Peyer's patch (tissue), 4 donors: ENCODE measurements at regions not wholly inside any gene's neighbourhood (a gene's known extent, or its start where the extent isn't known, plus 50 kb on each side); places are given as distances from the start of the nearest gene placed in this dataset.

ENCODE experiments used
- DNase-seq, 3 donors: peaks; one replicate each; pipeline ENCODE4 v3.0.0-alpha.2; 2017 to 2019
- H3K27ac ChIP-seq, 4 donors: fragments of 200-600 bp; sonication (generic); one replicate each; pipeline ENCODE4 v1.5.1; 2016 to 2019
- H3K27me3 ChIP-seq, 2 donors: fragments of 200-600 bp; sonication (generic); one replicate each; pipeline ENCODE4 v1.5.1; 2019
- H3K36me3 ChIP-seq, 3 donors: fragments of 200-600 bp; sonication (generic); one replicate each; pipeline ENCODE4 v1.5.1; 2016 to 2019
- H3K4me1 ChIP-seq, 4 donors: fragments of 200-600 bp; sonication (generic); one replicate each; pipeline ENCODE4 v1.5.1; 2016 to 2019
- H3K4me3 ChIP-seq, 4 donors: fragments of 200-600 bp; sonication (generic); 1 replicate in 3 of 4; 2 replicates in 1 of 4; pipeline ENCODE4 v1.5.1; 2016 to 2019; ENCODE audit warnings: mild to moderate bottlenecking in 1 of 4
- H3K9me3 ChIP-seq, 4 donors: fragments of 200-600 bp; sonication (generic); one replicate each; pipeline ENCODE4 v1.5.1; 2016 to 2019; ENCODE audit warnings: mild to moderate bottlenecking in 1 of 4
- POLR2A ChIP-seq, 2 donors: fragments of 450-650 bp; IDR thresholded peaks; one replicate each; pipeline ENCODE4 v1.5.1; 2017; ENCODE audit warnings: antibody characterized with exemption in 2 of 2, mild to moderate bottlenecking in 2 of 2, moderate library complexity in 2 of 2
- TF ChIP-seq, protein P1 (sequence below), 6 experiments: fragments of 450-650 bp in 4 of 6; fragments of 200-600 bp in 2 of 6; sonication (generic) in 1 of 6; IDR thresholded peaks; one replicate each; pipeline ENCODE4 v1.5.1; 2017 to 2019; ENCODE audit warnings: antibody characterized with exemption in 6 of 6, mild to moderate bottlenecking in 3 of 6, moderate library complexity in 1 of 6

DNA sequence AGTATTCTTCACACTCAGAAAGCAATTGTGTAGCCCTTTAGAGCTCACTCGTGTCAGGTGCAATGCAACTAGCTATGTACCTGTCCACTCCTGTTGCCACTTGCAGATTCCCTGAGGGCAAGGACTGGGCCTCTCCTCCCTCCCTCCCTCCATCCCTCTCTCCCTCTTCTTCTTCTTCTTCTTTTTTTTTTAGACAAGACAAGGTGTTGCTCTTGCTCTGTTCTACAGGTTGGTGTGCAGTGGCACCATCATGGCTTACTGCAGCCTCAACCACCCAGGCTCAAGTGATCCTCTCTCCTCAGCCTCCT lies 119.7 kb downstream of the ACKR3 start:
- Histone ChIP-seq H3K36me3 (no peaks in the 10 kb centered on the region), H3K9me3 (no peaks in the 10 kb centered on the region), H3K4me1 (no peaks in the 10 kb centered on the region), H3K27me3 (no peaks in the 10 kb centered on the region), H3K4me3 (no peak overlapping the region), H3K27ac (no peak overlapping the region)
- DNase-seq, result peak in 1 of 3 donors; percentile 4
- no peak for TF ChIP-seq POLR2A (IDR thresholded peaks at IDR 0.05)
- TF ChIP-seq, protein P1, sequence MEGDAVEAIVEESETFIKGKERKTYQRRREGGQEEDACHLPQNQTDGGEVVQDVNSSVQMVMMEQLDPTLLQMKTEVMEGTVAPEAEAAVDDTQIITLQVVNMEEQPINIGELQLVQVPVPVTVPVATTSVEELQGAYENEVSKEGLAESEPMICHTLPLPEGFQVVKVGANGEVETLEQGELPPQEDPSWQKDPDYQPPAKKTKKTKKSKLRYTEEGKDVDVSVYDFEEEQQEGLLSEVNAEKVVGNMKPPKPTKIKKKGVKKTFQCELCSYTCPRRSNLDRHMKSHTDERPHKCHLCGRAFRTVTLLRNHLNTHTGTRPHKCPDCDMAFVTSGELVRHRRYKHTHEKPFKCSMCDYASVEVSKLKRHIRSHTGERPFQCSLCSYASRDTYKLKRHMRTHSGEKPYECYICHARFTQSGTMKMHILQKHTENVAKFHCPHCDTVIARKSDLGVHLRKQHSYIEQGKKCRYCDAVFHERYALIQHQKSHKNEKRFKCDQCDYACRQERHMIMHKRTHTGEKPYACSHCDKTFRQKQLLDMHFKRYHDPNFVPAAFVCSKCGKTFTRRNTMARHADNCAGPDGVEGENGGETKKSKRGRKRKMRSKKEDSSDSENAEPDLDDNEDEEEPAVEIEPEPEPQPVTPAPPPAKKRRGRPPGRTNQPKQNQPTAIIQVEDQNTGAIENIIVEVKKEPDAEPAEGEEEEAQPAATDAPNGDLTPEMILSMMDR (IDR thresholded peaks at IDR 0.05), result no peak

DNA sequence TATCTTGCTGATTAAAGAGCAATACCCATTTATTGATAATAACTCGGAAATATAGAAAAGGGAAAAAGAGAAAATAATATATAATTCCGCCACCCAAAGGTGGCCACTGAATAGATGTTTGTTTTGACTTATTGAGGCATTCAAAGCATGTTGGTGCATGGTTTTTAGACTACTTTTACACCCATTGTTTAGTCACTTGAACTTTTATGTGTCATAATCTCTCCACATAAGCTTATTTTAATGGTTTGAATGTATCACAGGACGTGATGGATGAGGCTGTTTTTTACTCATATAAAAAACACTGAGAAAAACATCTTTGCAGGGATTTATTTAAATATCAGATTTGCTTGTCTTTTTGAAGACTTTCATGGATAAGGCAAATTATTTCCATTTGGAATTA lies 120.4 kb downstream of the ACKR3 start:
- no peak for TF ChIP-seq POLR2A (IDR thresholded peaks at IDR 0.05)
- TF ChIP-seq, protein P1 (IDR thresholded peaks at IDR 0.05), result no peak
- Histone ChIP-seq H3K4me3 (no peak overlapping the region), H3K27ac (no peak overlapping the region), H3K36me3 (no peaks in the 10 kb centered on the region), H3K27me3 (no peaks in the 10 kb centered on the region), H3K9me3 (no peaks in the 10 kb centered on the region), H3K4me1 (no peaks in the 10 kb centered on the region)
- no peak for DNase-seq

DNA sequence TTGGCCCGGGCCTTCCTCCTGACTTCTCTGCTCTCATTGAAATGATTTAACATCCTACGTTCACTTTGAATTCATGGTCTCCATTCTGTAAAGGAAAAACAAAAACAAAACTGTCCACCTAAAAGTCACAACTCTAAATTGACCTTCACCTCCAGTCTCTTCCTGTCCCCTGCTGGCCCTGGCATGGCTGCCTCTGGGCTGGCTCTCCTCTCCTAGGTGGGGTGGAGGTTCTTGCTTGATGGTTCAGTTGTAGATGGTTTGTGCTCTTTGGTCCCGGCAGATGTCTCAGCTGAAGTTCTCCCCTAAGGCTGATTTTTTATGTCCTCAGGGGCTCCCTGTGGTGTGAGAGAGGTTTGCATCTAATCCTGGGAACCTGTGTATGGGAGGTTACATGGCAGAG lies 121.1 kb downstream of the ACKR3 start:
- H3K27ac ChIP-seq, result no peak overlapping the region
- H3K36me3 ChIP-seq, result no peaks in the 10 kb centered on the region
- H3K9me3 ChIP-seq, result no peaks in the 10 kb centered on the region
- TF ChIP-seq, protein P1 (IDR thresholded peaks at IDR 0.05), result no peak
- no peak for TF ChIP-seq POLR2A (IDR thresholded peaks at IDR 0.05)
- no peak for DNase-seq
- H3K27me3 ChIP-seq, result no peaks in the 10 kb centered on the region
- H3K4me3 ChIP-seq, result no peak overlapping the region
- H3K4me1 ChIP-seq, result no peaks in the 10 kb centered on the region

DNA sequence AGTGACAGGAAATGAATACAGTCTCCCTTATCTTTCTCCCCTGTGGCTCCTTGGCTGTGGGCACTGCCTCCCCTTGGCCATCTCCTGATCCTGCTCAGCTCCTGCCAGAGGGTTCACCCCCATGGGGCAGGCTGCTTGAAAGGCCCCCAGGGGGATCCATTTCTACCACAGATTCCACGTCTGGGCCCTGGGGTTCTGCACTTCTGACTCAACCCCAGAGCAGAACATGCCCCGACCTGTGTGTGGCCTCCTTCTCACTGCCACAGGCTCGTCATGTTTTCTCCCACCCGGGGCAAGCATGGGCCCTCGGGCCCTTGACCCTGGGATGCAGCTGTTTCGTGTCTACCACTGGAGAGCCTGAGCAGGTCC lies 122.2 kb downstream of the ACKR3 start:
- no peak overlapping the region for H3K27ac ChIP-seq
- no peaks in the 10 kb centered on the region for H3K9me3 ChIP-seq
- TF ChIP-seq POLR2A (IDR thresholded peaks at IDR 0.05), result no peak
- DNase-seq, result peak in 1 of 3 donors; percentile 35
- H3K4me1 ChIP-seq, result no peaks in the 10 kb centered on the region
- no peak overlapping the region for H3K4me3 ChIP-seq
- no peaks in the 10 kb centered on the region for H3K36me3 ChIP-seq
- no peaks in the 10 kb centered on the region for H3K27me3 ChIP-seq

DNA sequence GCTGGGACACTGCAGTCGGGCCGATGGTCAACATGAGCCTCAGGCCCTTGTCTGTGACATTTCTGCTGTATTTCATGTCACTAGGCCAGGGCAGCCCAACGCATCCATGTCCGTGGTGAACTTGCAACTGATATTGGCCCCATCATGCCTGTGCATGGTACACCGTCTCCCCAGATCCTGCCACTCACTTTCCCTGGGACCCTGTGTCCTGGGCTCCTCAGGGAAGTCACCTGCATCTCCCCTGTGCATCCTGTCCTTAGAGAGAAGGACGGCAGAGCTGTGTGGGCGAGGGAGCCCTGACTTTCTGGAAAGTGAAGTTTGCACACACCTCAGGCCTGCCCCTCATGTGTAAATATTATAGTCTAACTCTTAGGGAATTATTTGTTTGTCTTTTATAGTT lies 123.3 kb downstream of the ACKR3 start:
- no peaks in the 10 kb centered on the region for H3K36me3 ChIP-seq
- no peak overlapping the region for H3K27ac ChIP-seq
- H3K4me3 ChIP-seq, result no peak overlapping the region
- no peaks in the 10 kb centered on the region for H3K27me3 ChIP-seq
- no peaks in the 10 kb centered on the region for H3K9me3 ChIP-seq
- TF ChIP-seq, protein P1 (IDR thresholded peaks at IDR 0.05), result no peak
- no peak for TF ChIP-seq POLR2A (IDR thresholded peaks at IDR 0.05)
- no peak for DNase-seq
- no peaks in the 10 kb centered on the region for H3K4me1 ChIP-seq

DNA sequence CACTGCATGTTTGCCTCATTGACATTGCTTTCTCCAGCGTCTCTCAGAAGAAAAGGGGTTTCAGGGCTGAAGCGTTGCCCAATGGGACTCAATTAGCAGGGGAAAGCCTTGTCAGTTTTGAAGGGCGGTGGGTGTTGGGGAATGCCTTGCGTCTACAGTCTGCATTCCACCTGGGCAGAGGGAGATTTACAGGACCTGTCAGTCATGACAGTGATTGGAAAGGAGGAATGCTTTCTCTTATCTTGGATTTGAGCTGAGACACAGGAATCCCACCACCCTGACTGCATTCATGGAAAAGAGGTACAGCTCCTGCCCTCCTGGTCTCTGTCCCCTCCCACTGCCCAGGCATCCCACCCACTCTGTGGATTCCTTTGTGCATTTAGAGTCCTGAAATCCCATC lies 123.9 kb downstream of the ACKR3 start:
- H3K4me3 ChIP-seq, result no peak overlapping the region
- no peak for DNase-seq
- TF ChIP-seq, protein P1 (IDR thresholded peaks at IDR 0.05), result no peak
- no peak for TF ChIP-seq POLR2A (IDR thresholded peaks at IDR 0.05)
- H3K9me3 ChIP-seq, result no peaks in the 10 kb centered on the region
- H3K4me1 ChIP-seq, result no peaks in the 10 kb centered on the region
- H3K36me3 ChIP-seq, result no peaks in the 10 kb centered on the region
- H3K27ac ChIP-seq, result no peak overlapping the region
- H3K27me3 ChIP-seq, result no peaks in the 10 kb centered on the region
